HL-60 (cell line): ENCODE measurements at regions not wholly inside any gene's neighbourhood (a gene's known extent, or its start where the extent isn't known, plus 50 kb on each side); places are given as distances from the start of the nearest gene placed in this dataset.

Source experiments
- SPI1 ChIP-seq: IDR thresholded peaks from 2 replicates; pipeline ENCODE4 v1.6.1; 2012; ENCODE audit warnings: low read depth, mild to moderate bottlenecking, borderline replicate concordance
- TF ChIP-seq, protein P1 (sequence below): IDR thresholded peaks from one replicate; pipeline ENCODE4 v1.5.1; 2011; ENCODE audit warnings: low read length, control low read depth, inconsistent platforms; ENCODE audit not compliant: insufficient read depth

DNA sequence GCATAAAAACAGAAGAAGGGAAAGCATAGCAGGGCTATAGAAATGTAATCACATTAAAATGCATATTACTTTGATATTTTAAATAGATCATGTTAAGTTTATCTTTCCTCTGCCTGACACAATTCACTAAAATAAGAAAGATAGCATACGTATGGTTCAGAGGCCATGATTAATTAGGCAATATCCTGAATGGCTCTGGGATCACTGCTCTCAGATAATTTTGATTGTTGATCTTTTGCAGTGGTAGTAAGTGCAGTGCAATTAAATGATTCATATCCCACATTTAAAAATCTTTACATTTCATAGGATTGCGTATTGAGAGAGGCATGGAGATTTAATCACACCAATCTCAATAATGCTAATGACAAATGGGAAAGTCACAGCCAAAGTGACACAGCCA is 1040.7 kb downstream of the SOCS6 start:
- TF ChIP-seq, protein P1, sequence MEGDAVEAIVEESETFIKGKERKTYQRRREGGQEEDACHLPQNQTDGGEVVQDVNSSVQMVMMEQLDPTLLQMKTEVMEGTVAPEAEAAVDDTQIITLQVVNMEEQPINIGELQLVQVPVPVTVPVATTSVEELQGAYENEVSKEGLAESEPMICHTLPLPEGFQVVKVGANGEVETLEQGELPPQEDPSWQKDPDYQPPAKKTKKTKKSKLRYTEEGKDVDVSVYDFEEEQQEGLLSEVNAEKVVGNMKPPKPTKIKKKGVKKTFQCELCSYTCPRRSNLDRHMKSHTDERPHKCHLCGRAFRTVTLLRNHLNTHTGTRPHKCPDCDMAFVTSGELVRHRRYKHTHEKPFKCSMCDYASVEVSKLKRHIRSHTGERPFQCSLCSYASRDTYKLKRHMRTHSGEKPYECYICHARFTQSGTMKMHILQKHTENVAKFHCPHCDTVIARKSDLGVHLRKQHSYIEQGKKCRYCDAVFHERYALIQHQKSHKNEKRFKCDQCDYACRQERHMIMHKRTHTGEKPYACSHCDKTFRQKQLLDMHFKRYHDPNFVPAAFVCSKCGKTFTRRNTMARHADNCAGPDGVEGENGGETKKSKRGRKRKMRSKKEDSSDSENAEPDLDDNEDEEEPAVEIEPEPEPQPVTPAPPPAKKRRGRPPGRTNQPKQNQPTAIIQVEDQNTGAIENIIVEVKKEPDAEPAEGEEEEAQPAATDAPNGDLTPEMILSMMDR = no peak
- TF ChIP-seq SPI1 = no peak
